PC-3 (cell line): ENCODE measurements at regions not wholly inside any gene's neighbourhood (a gene's known extent, or its start where the extent isn't known, plus 50 kb on each side); places are given as distances from the start of the nearest gene placed in this dataset.

Source experiments
- CTCF ChIP-seq: fragments of 300-600 bp; sonication (generic); conservative IDR thresholded peaks from 2 replicates; pipeline ENCODE4 v1.5.1; 2017; ENCODE audit warnings: antibody characterized with exemption, low read depth, mild to moderate bottlenecking, low read length
- EZH2 ChIP-seq: fragments of 300-600 bp; sonication (generic); IDR thresholded peaks from one replicate; pipeline ENCODE4 v1.6.1; 2017; ENCODE audit warnings: antibody characterized with exemption, mild to moderate bottlenecking, low read length; ENCODE audit not compliant: unreplicated experiment

- TF ChIP-seq CTCF (no peak), EZH2 (no peak)
Measured at GRCh38 chr16:75837264-75837663, 111.0 kb upstream of the CPHXL start.
